ENCODE measurements at regions not wholly inside any gene's neighbourhood (a gene's known extent, or its start where the extent isn't known, plus 50 kb on each side); places are given as distances from the start of the nearest gene placed in this dataset.

DNA sequence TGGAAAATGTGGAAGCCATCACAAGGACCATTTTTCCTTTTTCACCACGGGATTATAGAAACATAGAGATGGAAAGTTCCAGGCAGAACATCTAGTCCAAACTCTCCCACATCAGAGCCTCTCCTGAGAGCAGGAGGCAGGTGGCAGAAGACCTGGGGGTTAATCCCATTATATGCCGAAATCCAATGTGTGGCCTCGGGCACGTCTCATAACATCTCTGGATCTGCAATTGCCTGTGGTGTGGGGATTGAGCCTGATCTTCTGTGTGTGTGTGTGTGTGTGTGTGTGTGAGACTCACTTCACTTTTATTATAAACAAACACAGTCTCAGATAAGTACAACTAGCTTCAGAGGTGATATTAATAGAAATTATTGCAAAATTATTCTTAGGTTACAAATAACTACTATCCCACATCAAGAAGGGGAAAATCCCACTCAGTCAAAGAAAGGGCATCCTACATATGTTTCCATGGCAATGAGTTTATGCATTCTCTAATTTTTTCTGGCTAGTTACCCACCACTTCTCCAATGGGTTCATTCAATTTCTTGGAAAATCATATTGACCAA is 199.1 kb downstream of the FOXL1 start:
- no peak for DNase-seq

DNA sequence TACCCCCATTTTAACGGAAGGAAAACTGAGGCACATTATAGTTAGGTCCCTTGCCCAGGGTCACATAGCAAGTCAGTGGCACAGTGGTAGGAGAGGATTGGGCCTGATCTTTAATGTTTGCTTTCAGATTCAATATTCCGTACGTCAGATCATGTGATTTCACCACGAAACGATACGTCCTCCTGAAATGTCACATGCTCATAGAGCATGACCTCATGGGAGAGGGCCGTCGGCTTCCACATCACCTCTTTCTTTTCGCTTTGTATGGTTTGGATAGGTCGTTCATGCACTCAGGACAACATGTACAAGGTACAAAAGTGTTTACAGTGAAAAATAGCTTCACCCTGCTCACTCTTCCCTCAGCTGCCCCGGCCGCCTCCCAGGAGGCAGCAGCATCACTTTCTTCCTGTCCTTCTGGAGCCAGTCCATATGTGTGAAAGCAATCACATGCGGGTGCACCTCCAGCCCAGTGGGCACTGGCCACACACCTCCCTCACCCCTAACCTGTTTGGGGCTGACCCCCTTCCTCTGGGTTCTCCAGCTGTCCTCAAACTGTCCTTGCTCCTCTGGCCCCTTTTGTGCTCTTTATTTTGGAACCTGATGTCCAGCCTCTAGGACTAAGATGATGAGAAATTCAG is 199.9 kb downstream of the FOXL1 start:
- DNase-seq: no peak

DNA sequence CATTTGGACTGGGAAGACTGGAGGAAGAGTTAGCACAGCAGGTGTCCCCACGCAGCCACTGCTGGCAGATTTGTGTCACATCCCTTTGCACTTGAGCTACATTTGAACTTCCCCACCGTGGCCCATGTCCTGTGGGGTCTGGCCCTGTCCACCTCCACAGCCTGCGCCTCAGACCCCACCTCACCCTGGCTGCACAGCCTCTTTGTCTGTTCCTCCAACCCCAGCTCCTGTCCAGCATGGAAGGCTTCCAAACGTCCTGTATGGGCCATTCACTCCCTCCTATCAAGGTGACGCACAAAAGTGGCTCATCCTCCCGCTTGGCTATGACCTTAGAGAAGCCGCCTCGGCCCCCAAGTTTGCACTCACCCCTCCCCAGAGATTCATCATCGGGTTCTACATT is 200.6 kb downstream of the FOXL1 start:
- DNase-seq: no peak

- no peak for DNase-seq
Observed at GRCh38 chr16:86781046-86781445, 202.7 kb downstream of the FOXL1 start.

GRCh38 chr16:86783636-86784626 is 205.6 kb downstream of the FOXL1 start:
- DNase-seq: no peak

DNA sequence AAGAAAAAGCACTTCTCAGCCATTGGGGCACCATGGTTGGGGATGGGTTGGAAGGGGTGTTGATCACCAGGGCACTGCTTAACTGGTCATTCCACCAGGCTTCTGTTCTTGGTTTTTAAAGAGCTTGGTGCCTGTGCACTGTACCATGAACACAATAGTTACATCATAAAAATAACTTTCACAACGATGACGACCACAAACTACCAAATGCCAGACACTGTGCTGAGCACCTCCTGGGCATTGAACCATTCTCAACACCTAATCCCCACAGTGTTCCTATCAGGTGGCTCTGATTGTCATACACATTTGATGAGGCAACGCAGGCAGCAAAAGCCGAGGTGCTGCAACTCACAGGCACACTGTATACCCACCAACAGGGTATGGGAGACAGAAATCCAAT is 208.0 kb downstream of the FOXL1 start:
- no peak for DNase-seq

DNA sequence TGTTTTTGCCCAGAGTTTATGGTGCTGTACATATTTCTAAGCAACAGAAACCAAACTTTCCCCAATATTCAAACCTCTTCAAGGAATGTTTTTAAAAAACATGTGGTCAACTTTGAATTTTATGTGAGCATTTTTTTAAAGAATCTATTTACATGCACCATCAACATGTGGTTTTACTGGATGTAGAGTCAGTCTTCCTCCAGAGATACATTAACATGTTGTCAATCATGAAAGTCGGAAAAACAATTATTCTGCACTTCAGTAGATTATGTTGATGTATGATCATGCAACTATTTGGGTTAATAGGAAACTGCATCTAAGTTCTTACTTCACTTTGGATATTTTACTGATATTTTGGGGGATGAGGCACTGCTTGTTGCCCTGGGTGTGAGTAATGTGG is 208.6 kb downstream of the FOXL1 start:
- DNase-seq: no peak

DNA sequence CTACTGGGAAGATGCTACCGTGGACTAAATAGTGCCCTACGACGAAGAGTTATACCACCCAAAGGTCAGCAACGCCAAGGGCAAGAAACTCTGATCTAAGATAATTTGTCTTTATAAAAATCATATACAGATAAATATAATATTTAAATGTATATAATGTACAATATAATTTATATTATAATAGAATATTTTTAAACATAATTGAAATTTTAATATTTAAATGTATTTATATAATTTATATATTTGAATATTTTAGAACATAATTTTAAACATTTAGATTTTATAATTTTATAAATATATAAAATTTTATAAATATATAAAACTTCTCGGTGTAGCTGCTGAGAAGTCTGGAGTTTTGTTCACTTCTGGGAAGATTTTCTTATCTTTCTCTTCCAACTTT is 209.2 kb downstream of the FOXL1 start:
- no peak for DNase-seq

GRCh38 chr16:86789621-86790051 is 211.3 kb downstream of the FOXL1 start:
- no peak for DNase-seq

DNA sequence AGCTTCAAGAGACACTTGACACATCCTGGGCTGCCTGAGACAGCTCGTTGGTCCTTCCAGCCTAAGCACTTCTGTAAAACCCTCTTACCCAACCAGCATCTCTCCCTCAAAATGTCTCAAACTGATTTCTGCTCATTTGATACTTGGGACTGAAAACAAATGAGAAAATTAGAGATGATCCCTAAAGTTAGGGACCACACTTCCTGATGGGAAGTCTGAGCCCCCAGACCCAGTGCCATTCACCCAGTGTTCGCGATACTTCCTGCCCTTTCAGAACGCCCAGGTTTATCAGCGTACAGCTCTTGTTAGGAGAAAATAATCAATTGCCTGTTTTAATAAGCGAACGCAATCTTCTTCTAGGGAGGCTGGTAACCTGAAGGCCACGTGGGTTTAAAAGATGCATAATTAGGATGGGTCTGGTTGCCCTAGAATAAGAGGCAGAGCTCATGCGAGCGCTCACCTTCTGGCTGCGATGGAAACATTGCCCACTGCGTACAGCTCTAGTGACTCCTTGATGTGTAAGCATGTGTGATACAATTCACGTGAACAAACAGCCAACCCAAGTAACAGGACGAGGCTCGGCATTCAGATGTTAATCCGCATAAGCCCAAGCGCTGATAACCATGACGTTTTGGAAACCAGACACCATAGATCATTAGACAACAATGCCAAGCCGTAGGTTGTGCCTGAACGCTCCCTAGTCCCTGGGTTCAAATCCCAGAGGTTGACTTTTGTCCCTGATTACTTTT is 213.1 kb downstream of the FOXL1 start:
- DNase-seq: no peak

GRCh38 chr16:86794216-86794864 is 216.0 kb downstream of the FOXL1 start:
- no peak for DNase-seq

DNA sequence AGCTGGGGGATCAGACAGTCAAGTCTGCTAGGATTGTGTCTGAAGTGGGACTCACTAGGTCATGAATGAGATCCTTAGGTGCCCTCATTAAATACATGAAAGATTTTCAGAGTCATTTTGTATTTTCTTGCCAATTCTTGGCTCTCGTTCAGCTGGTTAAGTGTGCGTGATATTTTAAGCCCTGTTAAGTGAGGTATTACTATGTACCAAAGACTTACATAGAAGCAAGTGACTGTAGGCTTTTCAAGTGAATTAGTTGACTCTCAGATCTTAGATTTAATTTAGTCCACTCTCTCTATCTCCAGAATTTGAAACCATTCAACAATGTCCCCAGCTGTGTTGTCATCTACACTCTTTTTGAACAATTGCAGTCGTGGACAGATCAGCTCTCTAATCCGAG is 219.4 kb downstream of the FOXL1 start:
- no peak for DNase-seq

GRCh38 chr16:86798247-86799041 is 220.1 kb downstream of the FOXL1 start:
- DNase-seq: no peak

GRCh38 chr16:86799367-86799766 is 221.0 kb downstream of the FOXL1 start:
- DNase-seq: no peak

DNA sequence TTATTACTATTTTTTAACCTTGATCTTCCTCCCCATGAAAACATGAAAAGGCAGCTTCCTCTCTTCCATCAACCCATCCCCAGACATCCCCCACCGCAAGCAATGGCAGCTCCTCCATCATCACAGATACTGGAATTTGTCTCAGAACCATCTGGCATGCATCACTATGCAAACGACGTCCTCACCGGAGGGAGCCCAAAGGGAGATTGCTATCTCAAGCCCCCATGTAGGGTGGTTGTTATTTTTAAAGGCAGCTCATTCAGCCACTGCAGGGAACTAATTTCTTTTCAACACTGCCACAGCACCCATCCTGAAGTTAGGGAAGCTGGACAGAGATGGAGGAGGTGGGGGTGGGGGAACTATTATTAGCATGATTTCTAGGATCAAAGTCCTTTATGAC is 222.5 kb downstream of the FOXL1 start:
- no peak for DNase-seq

GRCh38 chr16:86802013-86802412 is 223.7 kb downstream of the FOXL1 start:
- DNase-seq: no peak

GRCh38 chr16:86805188-86805587 is 226.8 kb downstream of the FOXL1 start:
- DNase-seq: no peak

DNA sequence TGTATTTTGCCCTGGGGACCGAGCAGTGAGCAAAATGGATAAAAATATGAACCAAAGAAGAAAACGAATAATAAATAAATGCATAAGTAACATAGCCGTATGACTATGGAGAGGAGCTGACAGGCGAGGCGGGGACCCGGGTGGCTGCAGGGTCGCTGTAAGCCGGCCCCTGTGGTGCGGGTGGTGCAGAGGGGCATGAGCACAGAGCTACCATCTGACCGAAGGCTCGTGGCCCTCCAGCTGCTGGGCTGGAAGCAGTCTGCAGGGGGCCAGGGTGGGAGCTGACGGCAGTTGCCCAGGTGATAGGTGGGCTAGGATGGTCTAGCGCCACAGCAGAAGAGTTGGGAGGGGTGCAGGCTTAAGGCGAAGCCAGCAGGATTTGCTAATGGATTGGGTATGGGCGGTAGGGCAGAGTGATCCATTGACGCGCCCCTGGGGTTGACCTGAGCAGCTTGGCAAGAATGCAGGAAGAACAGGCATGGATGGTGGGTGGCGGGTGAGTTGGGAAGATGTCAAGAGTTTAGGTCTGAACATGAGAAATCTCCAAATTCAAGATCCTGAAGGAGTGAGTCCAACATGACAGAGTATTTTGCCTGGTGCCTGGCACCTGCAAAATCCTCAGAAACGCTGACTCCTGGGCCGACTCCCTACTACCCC is 228.0 kb downstream of the FOXL1 start:
- no peak for DNase-seq

- no peak for DNase-seq
Observed at GRCh38 chr16:86806838-86807351, 228.5 kb downstream of the FOXL1 start.

GRCh38 chr16:86808863-86809444 is 230.6 kb downstream of the FOXL1 start:
- no peak for DNase-seq

Data from activated CD8-positive, alpha-beta memory T cell treated with anti-CD3 and anti-CD28 coated beads, Interleukin-2, amount 50 U/mL, for 4 hours (primary cell).